DMS79 (cell line): ENCODE measurements at regions not wholly inside any gene's neighbourhood (a gene's known extent, or its start where the extent isn't known, plus 50 kb on each side); places are given as distances from the start of the nearest gene placed in this dataset.
"Not testable (repeated sequence)": the region's sequence is repeated elsewhere in the genome, so short reads cannot be mapped to it uniquely, and the experiment has no call there.

Source experiments
- DNase-seq: peaks from one replicate; lab custom pipeline; 2025; lab: John Stamatoyannopoulos, UW

GRCh38 chr21:36246080-36246631, 73.8 kb upstream of the MORC3 start:
- no peak for DNase-seq

DNA sequence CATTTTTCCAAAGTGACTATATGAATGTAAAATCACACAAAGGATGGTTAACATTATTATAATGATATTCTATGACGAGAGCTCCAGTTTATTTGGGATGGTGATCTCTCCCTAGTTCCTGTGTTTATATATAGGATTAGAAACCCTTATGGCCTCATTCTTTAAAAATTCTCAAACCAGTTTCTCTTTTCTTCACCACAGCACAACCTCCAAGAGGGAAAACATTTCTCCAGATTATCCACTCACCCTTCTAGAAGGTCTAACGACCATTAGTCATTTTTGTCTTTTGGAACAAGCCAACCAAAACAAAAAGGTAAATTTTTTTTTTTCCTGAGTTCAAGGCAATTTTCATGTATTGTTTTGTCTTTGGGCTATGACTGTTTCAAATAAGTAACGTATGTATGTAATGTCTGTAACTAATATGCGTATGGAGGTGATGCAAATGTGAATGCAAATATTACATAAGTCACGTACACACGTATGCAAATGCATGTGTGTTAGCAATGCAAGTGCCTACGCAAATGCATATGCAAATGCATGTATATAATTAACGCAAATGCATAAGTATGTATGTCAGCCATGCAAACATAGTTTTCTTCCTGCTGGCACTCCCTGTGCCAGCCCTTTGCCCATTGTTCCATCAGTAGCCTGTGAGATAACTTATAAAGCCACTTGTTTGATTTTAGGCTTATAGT, 72.5 kb upstream of the MORC3 start:
- no peak for DNase-seq

DNA sequence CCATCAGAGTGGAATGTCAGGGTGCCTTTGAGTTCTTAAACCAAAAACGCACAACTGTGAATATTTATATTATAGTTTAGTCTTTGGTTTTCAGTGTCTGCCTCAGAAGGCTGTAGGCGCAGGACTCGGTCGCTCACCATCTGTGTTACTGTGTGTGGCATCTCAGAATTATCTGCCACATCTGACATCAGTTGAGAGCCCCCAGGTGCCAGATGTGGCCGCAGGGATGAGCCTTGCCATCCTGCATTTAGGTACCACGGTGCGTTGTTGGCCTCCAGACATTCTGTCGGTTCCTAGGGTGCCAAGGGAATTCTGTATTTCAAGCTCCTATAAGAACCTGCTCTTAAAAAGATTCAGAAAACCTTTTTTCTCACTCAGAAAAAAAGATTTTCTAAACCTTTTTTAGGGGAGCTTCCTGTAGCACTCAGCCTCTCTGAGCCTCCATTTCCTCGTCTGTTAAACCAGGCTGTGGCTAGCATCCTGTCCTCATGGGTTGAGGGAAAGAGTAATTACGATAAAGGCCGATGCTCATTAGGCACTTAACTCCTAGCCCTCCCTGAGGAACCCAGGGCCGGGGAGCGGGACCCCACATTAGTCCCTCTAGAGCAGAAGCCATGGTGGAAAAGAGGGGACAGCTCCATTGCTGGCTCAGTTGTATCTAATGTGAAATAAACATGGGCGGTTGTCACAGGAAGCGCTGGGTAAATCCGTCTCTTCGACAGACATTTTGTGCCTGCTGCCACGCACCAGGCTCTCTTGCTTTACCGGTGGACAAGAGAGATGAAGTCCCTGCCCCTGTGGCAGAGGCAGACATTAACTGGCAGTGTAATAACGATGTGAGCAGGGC, 70.2 kb upstream of the MORC3 start:
- no peak for DNase-seq

GRCh38 chr21:36250423-36251075, 69.4 kb upstream of the MORC3 start:
- DNase-seq, result no peak

DNA sequence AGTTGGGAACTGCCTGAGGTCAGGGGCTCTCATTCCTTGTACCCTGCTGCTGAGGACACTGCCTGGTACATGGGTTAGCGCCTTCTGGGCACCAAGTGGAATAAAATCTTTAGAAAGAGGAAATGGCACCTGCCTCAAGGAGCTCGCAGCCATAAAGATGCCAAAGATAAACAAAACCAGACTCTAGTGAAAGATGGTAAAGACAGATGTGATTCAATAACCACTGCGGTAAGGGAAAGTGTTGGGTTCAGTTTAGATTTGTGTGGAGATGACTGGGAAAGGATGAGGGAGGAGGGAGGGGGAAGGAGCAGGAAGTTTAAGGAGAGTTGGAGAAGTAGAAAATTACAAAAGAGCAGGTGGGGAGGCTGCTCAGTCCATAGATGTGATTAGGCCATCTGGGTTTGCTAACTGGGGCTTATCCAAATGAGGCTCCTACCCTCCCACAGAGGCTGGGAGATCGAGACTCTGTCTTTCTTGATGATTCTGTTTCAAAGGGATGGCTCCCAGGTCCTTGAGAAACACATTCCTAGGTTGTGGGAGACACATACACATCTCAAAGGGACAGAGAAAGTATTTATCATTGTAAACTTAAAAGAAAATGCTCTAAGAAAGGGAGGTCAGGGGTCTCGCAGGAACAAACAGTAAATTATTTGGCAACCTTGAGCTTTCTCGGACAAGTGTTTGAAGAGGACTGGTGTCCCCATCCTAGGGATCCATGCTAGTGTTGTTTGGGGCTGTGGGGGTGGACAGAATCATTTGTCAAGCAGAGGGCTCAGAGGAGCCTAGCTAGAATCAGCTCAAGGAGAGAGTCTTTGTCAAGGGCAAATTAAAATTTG, 65.7 kb upstream of the MORC3 start:
- DNase-seq, result no peak

DNA sequence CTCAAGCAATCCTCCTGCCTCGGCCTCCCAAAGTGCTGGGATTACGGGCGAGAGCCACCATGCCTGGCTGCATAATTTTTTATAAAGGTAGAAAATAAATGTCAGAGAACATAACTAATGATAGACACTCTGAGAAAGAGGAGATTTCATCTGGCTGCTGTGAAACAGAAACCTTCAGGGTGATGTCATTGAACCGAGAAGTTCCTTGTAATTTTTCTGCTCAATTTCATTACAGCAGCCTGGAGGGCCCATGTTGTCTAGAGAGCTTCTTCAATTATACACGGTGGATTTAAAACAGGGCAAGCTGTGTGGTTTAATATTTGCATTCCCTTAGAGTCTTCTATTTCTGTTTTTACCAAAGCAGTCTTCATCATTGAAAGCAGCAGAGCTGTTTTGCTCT, 64.3 kb upstream of the MORC3 start:
- no peak for DNase-seq

DNA sequence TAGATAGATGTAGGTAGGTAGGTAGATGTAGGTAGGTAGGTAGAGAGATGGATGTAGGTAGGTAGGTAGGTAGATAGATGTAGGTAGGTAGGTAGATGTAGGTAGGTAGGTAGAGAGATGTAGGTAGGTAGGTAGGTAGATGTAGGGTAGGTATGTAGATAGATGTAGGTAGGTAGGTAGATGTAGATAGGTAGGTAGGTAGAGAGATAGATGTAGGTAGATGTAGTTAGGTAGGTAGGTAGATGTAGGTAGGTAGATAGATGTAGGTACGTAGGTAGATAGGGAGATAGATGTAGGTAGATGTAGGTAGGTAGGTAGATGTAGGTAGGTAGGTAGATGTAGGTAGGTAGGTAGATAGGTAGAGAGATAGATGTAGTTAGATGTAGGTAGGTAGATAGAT, 62.3 kb upstream of the MORC3 start:
- no peak for DNase-seq

GRCh38 chr21:36260030-36260787, 59.8 kb upstream of the MORC3 start:
- peak; percentile 8 for DNase-seq

DNA sequence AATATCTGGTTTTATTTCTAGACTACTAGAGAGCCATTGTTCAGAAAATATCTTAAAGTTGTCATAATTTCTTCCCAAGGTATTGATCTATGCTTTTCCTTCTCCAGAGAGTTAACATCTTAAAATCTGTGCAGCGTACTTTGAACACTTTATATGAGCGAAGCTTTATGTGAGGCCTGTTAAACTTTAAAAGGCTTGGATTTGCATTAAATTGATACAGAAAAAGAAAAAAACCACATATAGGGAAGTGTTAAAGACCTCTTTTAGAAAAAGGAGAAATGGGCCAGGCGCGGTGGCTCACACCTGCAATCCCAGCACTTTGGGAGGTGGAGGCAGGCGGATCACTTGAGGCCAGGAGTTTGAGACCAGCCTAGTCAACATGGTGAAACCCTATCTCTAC, 59.2 kb upstream of the MORC3 start:
- no peak for DNase-seq

GRCh38 chr21:36261459-36261858, 58.5 kb upstream of the MORC3 start:
- no peak for DNase-seq

GRCh38 chr21:36263797-36264196, 56.2 kb upstream of the MORC3 start:
- DNase-seq, result no peak

GRCh38 chr21:36265431-36265830, 54.6 kb upstream of the MORC3 start:
- DNase-seq, result no peak

GRCh38 chr21:36267828-36268227, 52.2 kb upstream of the MORC3 start:
- not testable (repeated sequence) for DNase-seq

- DNase-seq, result not testable (repeated sequence)
These were observed 51.7 kb upstream of the MORC3 start for GRCh38 chr21:36268264-36268663.
